Thyroid gland (tissue), 4 donors: ENCODE measurements at regions not wholly inside any gene's neighbourhood (a gene's known extent, or its start where the extent isn't known, plus 50 kb on each side); places are given as distances from the start of the nearest gene placed in this dataset.
A peak's percentile ranks its signal among the peaks of the same experiment; 100 is the strongest.

ENCODE experiments used
- DNase-seq, 2 donors: peaks; one replicate each; pipeline ENCODE4 v3.0.0-alpha.2; 2019
- H3K27ac ChIP-seq, 3 donors: fragments of 200-600 bp; sonication (generic); 1 replicate in 2 of 3; 2 replicates in 1 of 3; pipeline ENCODE4 v1.5.1; 2016 to 2019; ENCODE audit warnings: mild to moderate bottlenecking in 1 of 3, moderate library complexity in 1 of 3
- H3K27me3 ChIP-seq: fragments of 200-600 bp; sonication (generic); one replicate; pipeline ENCODE4 v1.5.1; 2019
- H3K36me3 ChIP-seq, 2 donors: fragments of 200-600 bp; sonication (generic); one replicate each; pipeline ENCODE4 v1.5.1; 2016 to 2019
- H3K4me1 ChIP-seq, 2 donors: fragments of 200-600 bp; sonication (generic); one replicate each; pipeline ENCODE4 v1.5.1; 2017 to 2019
- H3K4me3 ChIP-seq, 3 donors: fragments of 200-600 bp; sonication (generic); replicated peaks in 1 of 3; 1 replicate in 2 of 3; 2 replicates in 1 of 3; pipeline ENCODE4 v1.5.1; 2016; ENCODE audit warnings: mild to moderate bottlenecking in 1 of 3
- H3K9me3 ChIP-seq: fragments of 200-600 bp; sonication (generic); one replicate; pipeline ENCODE4 v1.5.1; 2017
- POLR2A ChIP-seq, 2 donors: fragments of 450-650 bp; IDR thresholded peaks; one replicate each; pipeline ENCODE4 v1.6.1; 2017; ENCODE audit warnings: antibody characterized with exemption in 2 of 2, mild to moderate bottlenecking in 2 of 2, moderate library complexity in 1 of 2
- WGBS, 2 donors: methylation state at CpG; one replicate each; pipeline ENCODE4 v1.1.5; 2017; 5-methylcytosine and 5-hydroxymethylcytosine counted together
- intact Hi-C: fragments of 100-400 bp; cut with DNase I; formaldehyde crosslinking; loops from one replicate; pipeline ENCODE4 v1.15.1; 2023
- TF ChIP-seq, protein P1 (sequence below), 6 experiments: fragments of 200-600 bp in 3 of 6; fragments of 450-650 bp in 3 of 6; sonication (generic) in 3 of 6; IDR thresholded peaks; one replicate each; pipeline ENCODE4 v1.5.1; 2016 to 2019; ENCODE audit warnings: antibody characterized with exemption in 6 of 6, mild to moderate bottlenecking in 2 of 6, inconsistent platforms in 1 of 6, moderate library complexity in 1 of 6

- Histone ChIP-seq H3K9me3 (no peaks in the 10 kb centered on the region), H3K4me1 (peaks cover 17 to 29% of the 10 kb centered on the region in 2 donors), H3K4me3 (no peak overlapping the region), H3K27ac (no peak overlapping the region), H3K36me3 (no peaks in the 10 kb centered on the region), H3K27me3 (no peaks in the 10 kb centered on the region)
- intact Hi-C loops: no loop called here
- DNase-seq: no peak
- TF ChIP-seq POLR2A (IDR thresholded peaks at IDR 0.05): no peak
- TF ChIP-seq, protein P1, sequence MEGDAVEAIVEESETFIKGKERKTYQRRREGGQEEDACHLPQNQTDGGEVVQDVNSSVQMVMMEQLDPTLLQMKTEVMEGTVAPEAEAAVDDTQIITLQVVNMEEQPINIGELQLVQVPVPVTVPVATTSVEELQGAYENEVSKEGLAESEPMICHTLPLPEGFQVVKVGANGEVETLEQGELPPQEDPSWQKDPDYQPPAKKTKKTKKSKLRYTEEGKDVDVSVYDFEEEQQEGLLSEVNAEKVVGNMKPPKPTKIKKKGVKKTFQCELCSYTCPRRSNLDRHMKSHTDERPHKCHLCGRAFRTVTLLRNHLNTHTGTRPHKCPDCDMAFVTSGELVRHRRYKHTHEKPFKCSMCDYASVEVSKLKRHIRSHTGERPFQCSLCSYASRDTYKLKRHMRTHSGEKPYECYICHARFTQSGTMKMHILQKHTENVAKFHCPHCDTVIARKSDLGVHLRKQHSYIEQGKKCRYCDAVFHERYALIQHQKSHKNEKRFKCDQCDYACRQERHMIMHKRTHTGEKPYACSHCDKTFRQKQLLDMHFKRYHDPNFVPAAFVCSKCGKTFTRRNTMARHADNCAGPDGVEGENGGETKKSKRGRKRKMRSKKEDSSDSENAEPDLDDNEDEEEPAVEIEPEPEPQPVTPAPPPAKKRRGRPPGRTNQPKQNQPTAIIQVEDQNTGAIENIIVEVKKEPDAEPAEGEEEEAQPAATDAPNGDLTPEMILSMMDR (IDR thresholded peaks at IDR 0.05): no peak
- 71 to 77% methylated on average over 7 of the region's 7 CpGs for WGBS, 2 donors
Observed at GRCh38 chr13:24087605-24088225, 72.8 kb upstream of the SPATA13 start.

GRCh38 chr13:24090049-24090448 is 70.5 kb upstream of the SPATA13 start:
- DNase-seq: no peak
- WGBS, 2 donors: 93 to 96% methylated on average over 1 of the region's 1 CpG
- no peak overlapping the region for H3K4me3 ChIP-seq
- H3K27me3 ChIP-seq: no peaks in the 10 kb centered on the region
- H3K36me3 ChIP-seq: no peaks in the 10 kb centered on the region
- peaks cover 24 to 41% of the 10 kb centered on the region in 2 donors for H3K4me1 ChIP-seq
- TF ChIP-seq, protein P1 (IDR thresholded peaks at IDR 0.05): no peak
- TF ChIP-seq POLR2A (IDR thresholded peaks at IDR 0.05): no peak
- intact Hi-C loops: no loop called here
- H3K27ac ChIP-seq: no peak overlapping the region
- H3K9me3 ChIP-seq: no peaks in the 10 kb centered on the region

- H3K27ac ChIP-seq: peak overlapping the region; percentile 89 to 94 (median 94)
- H3K36me3 ChIP-seq: no peaks in the 10 kb centered on the region
- H3K9me3 ChIP-seq: no peaks in the 10 kb centered on the region
- intact Hi-C loops: no loop called here
- DNase-seq: no peak
- H3K4me3 ChIP-seq: no peak overlapping the region
- H3K27me3 ChIP-seq: no peaks in the 10 kb centered on the region
- 89 to 94% methylated on average over 4 of the region's 4 CpGs for WGBS, 2 donors
- TF ChIP-seq, protein P1 (IDR thresholded peaks at IDR 0.05): no peak
- no peak for TF ChIP-seq POLR2A (IDR thresholded peaks at IDR 0.05)
- H3K4me1 ChIP-seq: peaks cover 24 to 35% of the 10 kb centered on the region in 2 donors
Observed at GRCh38 chr13:24091080-24091479, 69.4 kb upstream of the SPATA13 start.

- Histone ChIP-seq H3K27me3 (no peaks in the 10 kb centered on the region), H3K4me1 (peaks cover 24 to 35% of the 10 kb centered on the region in 2 donors), H3K27ac (peak overlapping the region; percentile 89 to 94 (median 94)), H3K36me3 (no peaks in the 10 kb centered on the region), H3K9me3 (no peaks in the 10 kb centered on the region), H3K4me3 (no peak overlapping the region)
- no peak for DNase-seq
- intact Hi-C loops: no loop called here
- peak in 1 of 2 donors; percentile 5 for TF ChIP-seq POLR2A (IDR thresholded peaks at IDR 0.05)
- TF ChIP-seq, protein P1 (IDR thresholded peaks at IDR 0.05): no peak
- 16 to 17% methylated on average over 1 of the region's 1 CpG for WGBS, 2 donors
Observed at GRCh38 chr13:24092108-24092507, 68.4 kb upstream of the SPATA13 start.

DNA sequence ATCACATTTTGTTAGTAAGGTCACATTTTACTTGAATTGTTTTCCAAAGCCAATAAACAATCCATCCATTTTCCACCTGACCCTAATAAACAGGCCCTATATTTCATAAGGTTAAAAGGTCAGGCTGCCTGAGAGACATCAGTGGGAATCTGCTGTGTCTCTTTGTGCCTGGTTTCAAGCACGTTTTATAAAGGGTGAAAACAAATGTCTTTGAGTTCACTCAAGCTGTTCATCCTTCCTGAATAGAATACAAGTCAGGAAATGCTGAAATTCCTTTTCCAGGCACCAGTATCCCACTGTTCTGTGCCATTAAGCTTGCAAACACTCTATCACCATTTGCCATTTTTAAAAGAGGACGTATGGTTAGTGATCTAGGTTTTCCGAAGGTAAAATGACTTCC is 67.5 kb upstream of the SPATA13 start:
- intact Hi-C loops: no loop called here
- TF ChIP-seq, protein P1 (IDR thresholded peaks at IDR 0.05): no peak
- TF ChIP-seq POLR2A (IDR thresholded peaks at IDR 0.05): no peak
- H3K4me1 ChIP-seq: peaks cover 24 to 30% of the 10 kb centered on the region in 2 donors
- no peak for DNase-seq
- H3K9me3 ChIP-seq: no peaks in the 10 kb centered on the region
- no peaks in the 10 kb centered on the region for H3K36me3 ChIP-seq
- peak overlapping the region; percentile 89 to 94 (median 94) for H3K27ac ChIP-seq
- WGBS, 2 donors: 89 to 90% methylated on average over 3 of the region's 3 CpGs
- no peak overlapping the region for H3K4me3 ChIP-seq
- H3K27me3 ChIP-seq: no peaks in the 10 kb centered on the region
